HepG2 (cell line): ENCODE measurements at regions not wholly inside any gene's neighbourhood (a gene's known extent, or its start where the extent isn't known, plus 50 kb on each side); places are given as distances from the start of the nearest gene placed in this dataset.

Source experiments
- ATAC-seq: fragments of 200-7000 bp; cut with Tn5 transposase; 3 replicates; pipeline ENCODE4 v1.9.1; 2020; ENCODE audit warnings: mild to moderate bottlenecking, moderate library complexity
- BruUV-seq: library from RNA; stranded (reverse); fragments of 400-500 nt; replicated peaks from 2 replicates; lab custom pipeline; 2021; lab: Mats Ljungman, UMichigan
- CTCF ChIA-PET: fragments of 300-600 bp; formaldehyde crosslinking; extraction: SDS; loops from one replicate; lab custom pipeline; 2021; ENCODE audit warnings: low total read pairs, inconsistent platforms, low intra/inter-chr PET ratio; lab: Yijun Ruan, JAX
- POLR2A ChIA-PET: fragments of 350-600 bp; sonication (Branson Sonifier 250); formaldehyde crosslinking; loops from one replicate; lab custom pipeline; 2020; ENCODE audit warnings: antibody characterized with exemption, inconsistent platforms; lab: Yijun Ruan, JAX
- DNase-seq: peaks from one replicate; pipeline ENCODE4 v3.0.0-alpha.2; 2015; ENCODE audit warnings: low spot score
- FAIRE-seq: peaks from 3 replicates; lab custom pipeline; 2011; peaks lifted over from hg19 to GRCh38; lab: Jason Lieb, UNC
- H2AFZ ChIP-seq: one replicate; pipeline ENCODE4 v1.6.1; 2011; ENCODE audit warnings: low read length, inconsistent platforms
- H3K27ac ChIP-seq: fragments of 300-600 bp; 3 replicates; pipeline ENCODE4 v1.8.0; 2011; ENCODE audit warnings: mixed run types, mild to moderate bottlenecking, mixed read lengths, low read length, inconsistent platforms; ENCODE audit not compliant: insufficient read depth; ENCODE audit errors: extremely low read length
- H3K27me3 ChIP-seq, 2 experiments: fragments of 200-600 bp in 1 of 2; 2 replicates in 1 of 2; 3 replicates in 1 of 2; pipeline versions ENCODE4 v1.6.0 to v1.8.0; 2011; ENCODE audit warnings: low read length in 2 of 2, mild to moderate bottlenecking in 2 of 2, moderate library complexity in 2 of 2, inconsistent platforms in 1 of 2; ENCODE audit not compliant: insufficient read depth in 2 of 2, control insufficient read depth in 1 of 2
- H3K36me3 ChIP-seq, 2 experiments: fragments of 200-600 bp in 1 of 2; replicated peaks in 1 of 2; 2 replicates in 1 of 2; 3 replicates in 1 of 2; pipeline versions ENCODE4 v1.5.1 to v1.8.0; 2011; ENCODE audit warnings: low read length in 2 of 2, inconsistent platforms in 1 of 2; ENCODE audit not compliant: insufficient read depth in 2 of 2, control insufficient read depth in 1 of 2
- H3K4me1 ChIP-seq: 2 replicates; pipeline ENCODE4 v1.5.1; 2012; ENCODE audit warnings: low read length, inconsistent platforms; ENCODE audit not compliant: insufficient read depth
- H3K4me2 ChIP-seq: 2 replicates; pipeline ENCODE4 v1.6.0; 2011; ENCODE audit warnings: low read depth, low read length, inconsistent platforms
- H3K4me3 ChIP-seq, 3 experiments: fragments of 200-600 bp in 1 of 3; sonication (generic), shearing (Covaris generic) in 1 of 3; replicated peaks in 1 of 3; 2 replicates each; pipeline ENCODE4 v1.5.1; 2011 to 2016; ENCODE audit warnings: low read length in 3 of 3, inconsistent platforms in 2 of 3, low read depth in 2 of 3, mild to moderate bottlenecking in 2 of 3, control low read depth in 1 of 3, mixed read lengths in 1 of 3; ENCODE audit not compliant: insufficient read depth in 1 of 3
- H3K79me2 ChIP-seq: one replicate; pipeline ENCODE4 v1.6.1; 2011; ENCODE audit warnings: low read length, inconsistent platforms; ENCODE audit not compliant: insufficient read depth
- H3K9ac ChIP-seq: 2 replicates; pipeline ENCODE4 v1.6.0; 2011; ENCODE audit warnings: mild to moderate bottlenecking, low read depth, low read length, inconsistent platforms; ENCODE audit not compliant: insufficient read depth
- H3K9me3 ChIP-seq: 2 replicates; pipeline ENCODE4 v1.5.1; 2012; ENCODE audit warnings: mild to moderate bottlenecking, low read length
- H4K20me1 ChIP-seq: 2 replicates; pipeline ENCODE4 v1.6.0; 2011; ENCODE audit warnings: inconsistent platforms, mild to moderate bottlenecking, low read length, moderate library complexity; ENCODE audit not compliant: insufficient read depth
- CENPT ChIP-seq: sonication (generic); formaldehyde crosslinking; IDR thresholded peaks from 2 replicates; pipeline ENCODE4 v1.8.0; 2022; ENCODE audit warnings: low read depth, mild to moderate bottlenecking, moderate library complexity, missing genetic modification reagents
- DZIP1 ChIP-seq: sonication (generic); formaldehyde crosslinking; IDR thresholded peaks from 2 replicates; pipeline ENCODE4 v1.5.0; 2020; ENCODE audit warnings: mild to moderate bottlenecking, missing genetic modification reagents
- ESRRA ChIP-seq: sonication (generic); formaldehyde crosslinking; IDR thresholded peaks from 2 replicates; pipeline ENCODE4 v1.5.1; 2020; ENCODE audit warnings: mild to moderate bottlenecking, low read depth, missing genetic modification reagents
- GABPA ChIP-seq, 2 experiments: IDR thresholded peaks; 2 replicates each; pipeline ENCODE4 v1.6.1; 2011 to 2016; ENCODE audit warnings: low read depth in 2 of 2, low read length in 1 of 2, missing biosample characterization in 1 of 2, missing genetic modification characterization in 1 of 2
- HINFP ChIP-seq: sonication (generic); formaldehyde crosslinking; IDR thresholded peaks from 2 replicates; pipeline ENCODE4 v1.4.0; 2020; ENCODE audit warnings: low read depth, mild to moderate bottlenecking, missing genetic modification reagents
- IKZF4 ChIP-seq: sonication (generic); formaldehyde crosslinking; IDR thresholded peaks from 2 replicates; pipeline ENCODE4 v1.5.1; 2020; ENCODE audit warnings: borderline replicate concordance, mild to moderate bottlenecking, low read depth, missing genetic modification reagents; ENCODE audit errors: not compliant biosample characterization
- PHF5A ChIP-seq: IDR thresholded peaks from one replicate; pipeline ENCODE4 v1.6.1; 2018; ENCODE audit warnings: low read depth, missing genetic modification reagents; ENCODE audit not compliant: unreplicated experiment
- RBM22 ChIP-seq: fragments of 200-400 bp; formaldehyde crosslinking; optimal IDR thresholded peaks from 2 replicates; pipeline ENCODE3; 2017; ENCODE audit warnings: mild to moderate bottlenecking, low read length, moderate library complexity
- STAT5B ChIP-seq: sonication (generic); formaldehyde crosslinking; IDR thresholded peaks from 2 replicates; pipeline ENCODE4 v1.4.0; 2020; ENCODE audit warnings: missing genetic modification reagents
- TARDBP ChIP-seq: sonication (generic); formaldehyde crosslinking; IDR thresholded peaks from 2 replicates; pipeline ENCODE4 v1.8.0; 2022; ENCODE audit warnings: mild to moderate bottlenecking, missing genetic modification reagents
- TEF ChIP-seq: sonication (generic); formaldehyde crosslinking; IDR thresholded peaks from 2 replicates; pipeline ENCODE4 v1.5.0; 2020; ENCODE audit warnings: missing genetic modification reagents
- TFAP4 ChIP-seq: sonication (generic); IDR thresholded peaks from 2 replicates; pipeline ENCODE4 v1.6.1; 2016; ENCODE audit warnings: low read depth, borderline replicate concordance
- ZNF224 ChIP-seq: sonication (generic); formaldehyde crosslinking; IDR thresholded peaks from 2 replicates; pipeline ENCODE4 v1.5.0; 2020; ENCODE audit warnings: mild to moderate bottlenecking, missing genetic modification reagents
- ZNF274 ChIP-seq: sonication (generic); formaldehyde crosslinking; IDR thresholded peaks from 2 replicates; pipeline ENCODE4 v1.5.1; 2020; ENCODE audit warnings: mild to moderate bottlenecking, missing genetic modification reagents
- ZNF331 ChIP-seq: sonication (generic); formaldehyde crosslinking; IDR thresholded peaks from 2 replicates; pipeline ENCODE4 v1.4.0; 2020; ENCODE audit warnings: missing genetic modification reagents
- ZNF816 ChIP-seq: sonication (generic); formaldehyde crosslinking; IDR thresholded peaks from 2 replicates; pipeline ENCODE4 v1.8.0; 2022; ENCODE audit warnings: missing genetic modification reagents, mild to moderate bottlenecking, borderline replicate concordance
- ZSCAN20 ChIP-seq: sonication (generic); formaldehyde crosslinking; IDR thresholded peaks from 2 replicates; pipeline ENCODE4 v1.4.0; 2020; ENCODE audit warnings: missing genetic modification reagents, mild to moderate bottlenecking, borderline replicate concordance
- ZSCAN30 ChIP-seq: sonication (generic); formaldehyde crosslinking; IDR thresholded peaks from 2 replicates; pipeline ENCODE4 v1.5.0; 2020; ENCODE audit warnings: mild to moderate bottlenecking, missing genetic modification reagents
- WGBS: methylation state at CpG from one replicate; pipeline ENCODE4 v1.1.6; 2017; ENCODE audit warnings: low lambda C conversion rate; 5-methylcytosine and 5-hydroxymethylcytosine counted together
- in situ Hi-C: cut with HindIII; loops from 2 replicates; pipeline ENCODE4 v1.10.0; 2017; ENCODE audit warnings: low pct_unique_long_range_greater_than_20kb; ENCODE audit not compliant: extremely low pct_ligation_motif_present
- intact Hi-C: fragments of 100-400 bp; cut with micrococcal nuclease; formaldehyde crosslinking; loops from one replicate; pipeline ENCODE4 v1.10.0; 2022; ENCODE audit not compliant: unreplicated experiment

GRCh38 chr13:106789911-106790310 lies 222.0 kb upstream of the ARGLU1 start (continued):
- TF ChIP-seq TFAP4, result no peak
- no peak for TF ChIP-seq CENPT
- no peak for TF ChIP-seq RBM22

- no peaks in the 10 kb centered on the region for H3K4me1 ChIP-seq
- no peaks in the 10 kb centered on the region; a peak in 1 of 5 replicates for H3K27me3 ChIP-seq
- H3K79me2 ChIP-seq, result no peaks in the 10 kb centered on the region
- no peak for TF ChIP-seq GABPA (IDR thresholded peaks at IDR 0.05; ENCODE audit: low read depth, low read length)
- no peak for TF ChIP-seq GABPA (CRISPR knock-in tag; IDR thresholded peaks at IDR 0.05; ENCODE audit: low read depth)
- TF ChIP-seq ZSCAN30, result no peak
- TF ChIP-seq DZIP1 (CRISPR knock-in tag), result no peak
- TF ChIP-seq ZNF331 (CRISPR knock-in tag), result no peak
- TF ChIP-seq ZNF816 (CRISPR knock-in tag), result no peak
- no peak for TF ChIP-seq ZSCAN20 (CRISPR knock-in tag)
- no peak for TF ChIP-seq ZNF274 (CRISPR knock-in tag)
- TF ChIP-seq IKZF4 (CRISPR knock-in tag), result no peak
- TF ChIP-seq PHF5A (CRISPR knock-in tag), result no peak
- TF ChIP-seq STAT5B, result no peak
- TF ChIP-seq HINFP (CRISPR knock-in tag), result no peak
- no peak for TF ChIP-seq TARDBP (CRISPR knock-in tag)
- TF ChIP-seq ZNF224, result no peak
- no peak for TF ChIP-seq ESRRA (CRISPR knock-in tag)
- no peak for TF ChIP-seq TEF
- 0% methylated on average over 5 of the region's 5 CpGs for WGBS
- FAIRE-seq (no peak), DNase-seq (no peak), ATAC-seq (no peak)
- H4K20me1 ChIP-seq, result no peaks in the 10 kb centered on the region
- H2AFZ ChIP-seq, result no peak overlapping the region
- H3K9ac ChIP-seq, result no peak overlapping the region
- no peak overlapping the region for H3K4me3 ChIP-seq
- H3K9me3 ChIP-seq, result no peaks in the 10 kb centered on the region
- intact Hi-C loops, result no loop called here
- POLR2A ChIA-PET, result no interaction called here
- no TSS peak for BruUV-seq
- no peaks in the 10 kb centered on the region for H3K36me3 ChIP-seq
- CTCF ChIA-PET, result no interaction called here
- H3K27ac ChIP-seq, result no peak overlapping the region
- in situ Hi-C loops, result no loop called here
- no peak overlapping the region for H3K4me2 ChIP-seq
Measured at GRCh38 chr13:106786006-106786563, 218.1 kb upstream of the ARGLU1 start.
